WTC11 (cell line): ENCODE measurements at regions not wholly inside any gene's neighbourhood (a gene's known extent, or its start where the extent isn't known, plus 50 kb on each side); places are given as distances from the start of the nearest gene placed in this dataset.

ENCODE experiments used
- ATAC-seq: fragments of 200-7000 bp; cut with Tn5 transposase; 2 replicates; pipeline ENCODE4 v1.10.0; 2021; ENCODE audit warnings: mild to moderate bottlenecking, moderate library complexity
- CTCF ChIA-PET: fragments of 300-600 bp; sonication (Branson Sonifier 250); formaldehyde crosslinking; loops from one replicate; lab custom pipeline; 2021; ENCODE audit warnings: antibody characterized with exemption; lab: Charles Lee
- POLR2A ChIA-PET: fragments of 350-600 bp; sonication (Branson Sonifier 250); formaldehyde crosslinking; loops from one replicate; lab custom pipeline; 2021; ENCODE audit warnings: antibody characterized with exemption; lab: Charles Lee
- DNase-seq: peaks from one replicate; pipeline ENCODE4 v3.0.0; 2021; ENCODE audit warnings: low spot score
- H3K27ac Mint-ChIP-seq: 2 replicates; pipeline ENCODE4 v1.8.0; 2021; ENCODE audit warnings: mixed read lengths
- H3K27me3 Mint-ChIP-seq: 2 replicates; pipeline ENCODE4 v1.8.0; 2021; ENCODE audit warnings: low read depth, mild to moderate bottlenecking, moderate library complexity, mixed read lengths
- H3K36me3 Mint-ChIP-seq: 2 replicates; pipeline ENCODE4 v1.8.0; 2021; ENCODE audit warnings: mixed read lengths
- H3K4me1 Mint-ChIP-seq: 2 replicates; pipeline ENCODE4 v1.8.0; 2022; ENCODE audit warnings: mixed read lengths
- H3K4me3 Mint-ChIP-seq: 2 replicates; pipeline ENCODE4 v1.8.0; 2021; ENCODE audit warnings: mild to moderate bottlenecking, moderate library complexity, mixed read lengths
- H3K9me3 Mint-ChIP-seq: 2 replicates; pipeline ENCODE4 v1.8.0; 2021; ENCODE audit warnings: mixed read lengths
- ATF3 ChIP-seq: sonication (generic); formaldehyde crosslinking; conservative IDR thresholded peaks from 2 replicates; pipeline ENCODE4 v1.8.1; 2022; ENCODE audit warnings: mild to moderate bottlenecking, missing genetic modification reagents
- ATF6 ChIP-seq: sonication (generic); formaldehyde crosslinking; IDR thresholded peaks from 2 replicates; pipeline ENCODE4 v1.8.1; 2023; ENCODE audit warnings: mild to moderate bottlenecking, missing genetic modification reagents
- CTCF ChIP-seq: fragments of 200-600 bp; IDR thresholded peaks from 2 replicates; pipeline ENCODE4 v1.8.0; 2022; ENCODE audit warnings: antibody characterized with exemption
- E2F1 ChIP-seq: sonication (generic); formaldehyde crosslinking; IDR thresholded peaks from 2 replicates; pipeline ENCODE4 v1.8.0; 2022; ENCODE audit warnings: mild to moderate bottlenecking, missing genetic modification reagents
- EMX1 ChIP-seq: fragments of 250-450 bp; sonication (Bioruptor Pico); IDR thresholded peaks from 2 replicates; pipeline ENCODE4 v1.8.0; 2021; ENCODE audit warnings: mild to moderate bottlenecking
- ESRRA ChIP-seq: sonication (generic); formaldehyde crosslinking; IDR thresholded peaks from 2 replicates; pipeline ENCODE4 v1.8.1; 2022; ENCODE audit warnings: mild to moderate bottlenecking, missing genetic modification reagents, borderline replicate concordance
- FOXJ3 ChIP-seq: sonication (generic); formaldehyde crosslinking; IDR thresholded peaks from 2 replicates; pipeline ENCODE4 v1.9.0; 2021; ENCODE audit warnings: missing genetic modification reagents, mild to moderate bottlenecking, borderline replicate concordance
- MYBL2 ChIP-seq: sonication (generic); formaldehyde crosslinking; IDR thresholded peaks from 2 replicates; pipeline ENCODE4 v1.8.1; 2023; ENCODE audit warnings: mild to moderate bottlenecking, moderate library complexity, missing genetic modification reagents
- NFATC4 ChIP-seq: fragments of 250-450 bp; sonication (Bioruptor Pico); IDR thresholded peaks from 2 replicates; pipeline ENCODE4 v1.9.0; 2021; ENCODE audit warnings: mild to moderate bottlenecking
- NR3C1 ChIP-seq: sonication (generic); formaldehyde crosslinking; conservative IDR thresholded peaks from 2 replicates; pipeline ENCODE4 v1.8.1; 2023; ENCODE audit warnings: low read depth, mild to moderate bottlenecking, missing genetic modification reagents
- SMAD3 ChIP-seq: sonication (generic); formaldehyde crosslinking; IDR thresholded peaks from 2 replicates; pipeline ENCODE4 v1.8.0; 2022; ENCODE audit warnings: missing genetic modification reagents, mild to moderate bottlenecking, borderline replicate concordance
- TEAD4 ChIP-seq: sonication (generic); formaldehyde crosslinking; IDR thresholded peaks from 2 replicates; pipeline ENCODE4 v1.8.0; 2022; ENCODE audit warnings: mild to moderate bottlenecking, missing genetic modification reagents
- USF1 ChIP-seq: sonication (generic); formaldehyde crosslinking; IDR thresholded peaks from 2 replicates; pipeline ENCODE4 v1.8.0; 2022; ENCODE audit warnings: mild to moderate bottlenecking, missing genetic modification reagents
- ZBTB21 ChIP-seq: sonication (generic); formaldehyde crosslinking; IDR thresholded peaks from 2 replicates; pipeline ENCODE4 v1.8.1; 2023; ENCODE audit warnings: mild to moderate bottlenecking, missing genetic modification reagents, borderline replicate concordance
- ZNF121 ChIP-seq: sonication (generic); formaldehyde crosslinking; IDR thresholded peaks from 2 replicates; pipeline ENCODE4 v1.8.0; 2023; ENCODE audit warnings: missing genetic modification reagents
- ZNF281 ChIP-seq: sonication (generic); formaldehyde crosslinking; IDR thresholded peaks from 2 replicates; pipeline ENCODE4 v1.8.0; 2023; ENCODE audit warnings: mild to moderate bottlenecking, missing genetic modification reagents
- ZNF532 ChIP-seq: fragments of 250-450 bp; sonication (Bioruptor Pico); IDR thresholded peaks from 2 replicates; pipeline ENCODE4 v1.9.0; 2021; ENCODE audit warnings: mild to moderate bottlenecking, borderline replicate concordance
- ZNF671 ChIP-seq: fragments of 250-450 bp; sonication (Bioruptor Pico); IDR thresholded peaks from 2 replicates; pipeline ENCODE4 v1.8.0; 2021; ENCODE audit warnings: mild to moderate bottlenecking

GRCh38 chr5:74405593-74405992 lies 234.9 kb downstream of the ENC1 start:
- CTCF ChIA-PET, result no interaction called here
- Mint-ChIP-seq H3K36me3 (no peaks in the 10 kb centered on the region), H3K9me3 (no peaks in the 10 kb centered on the region), H3K4me1 (no peaks in the 10 kb centered on the region), H3K27ac (no peak overlapping the region), H3K27me3 (no peaks in the 10 kb centered on the region), H3K4me3 (no peak overlapping the region)
- TF ChIP-seq ESRRA (CRISPR knock-in tag) (no peak), FOXJ3 (CRISPR knock-in tag) (no peak), CTCF (no peak), EMX1 (CRISPR knock-in tag) (no peak), ZNF671 (no peak), USF1 (CRISPR knock-in tag) (no peak), SMAD3 (CRISPR knock-in tag) (no peak), ZNF121 (CRISPR knock-in tag) (no peak), NR3C1 (CRISPR knock-in tag) (no peak), E2F1 (no peak), ZBTB21 (CRISPR knock-in tag) (no peak), ZNF281 (no peak)
- POLR2A ChIA-PET, result no interaction called here
- DNase-seq, result no peak
- no peak for ATAC-seq

GRCh38 chr5:74404574-74405508 lies 235.7 kb downstream of the ENC1 start:
- Mint-ChIP-seq H3K4me1 (no peaks in the 10 kb centered on the region), H3K27ac (no peak overlapping the region), H3K36me3 (no peaks in the 10 kb centered on the region), H3K9me3 (no peaks in the 10 kb centered on the region; the same call in 1 of the 2 replicates), H3K27me3 (no peaks in the 10 kb centered on the region), H3K4me3 (no peak overlapping the region)
- CTCF ChIA-PET, result no interaction called here
- POLR2A ChIA-PET, result no interaction called here
- ATAC-seq, result no peak
- no peak for DNase-seq
- TF ChIP-seq ZBTB21 (CRISPR knock-in tag) (no peak), TEAD4 (no peak), ATF6 (no peak), ZNF532 (CRISPR knock-in tag) (no peak), MYBL2 (CRISPR knock-in tag) (no peak), ATF3 (CRISPR knock-in tag) (no peak), NFATC4 (CRISPR knock-in tag) (no peak), ZNF671 (no peak)
